ENCODE measurements at regions not wholly inside any gene's neighbourhood (a gene's known extent, or its start where the extent isn't known, plus 50 kb on each side); places are given as distances from the start of the nearest gene placed in this dataset.

DNA sequence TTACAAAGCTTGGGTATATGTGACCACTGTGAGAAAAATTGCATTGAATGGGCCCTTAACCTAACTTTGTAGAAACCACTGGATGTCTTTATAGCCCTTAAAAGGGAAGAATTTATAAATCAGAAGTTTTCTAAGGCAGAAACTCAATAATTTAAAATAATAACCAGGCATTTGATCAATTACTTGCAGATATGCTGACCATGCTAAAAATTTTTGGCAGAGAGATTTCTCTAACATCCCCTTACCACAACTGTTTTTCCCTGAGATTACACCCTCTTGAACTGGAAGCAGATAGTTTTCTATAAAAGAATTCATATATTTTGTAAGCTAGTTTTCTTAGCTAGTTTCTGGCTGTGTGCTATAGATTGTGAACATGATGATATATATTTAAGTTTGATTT is 428.3 kb downstream of the KIF4B start:
- Histone ChIP-seq H3K4me3 (ENCODE audit: insufficient read depth, low read length, poor library complexity, severe bottlenecking) (no peak overlapping the region), H3K9me3 (ENCODE audit: insufficient read depth, low read length) (no peaks in the 10 kb centered on the region), H3K4me2 (ENCODE audit: low read depth, low read length, poor library complexity, severe bottlenecking) (no peak overlapping the region), H3F3A (ENCODE audit: insufficient read depth) (no peaks in the 10 kb centered on the region), H4K20me1 (ENCODE audit: low read depth, low read length) (no peaks in the 10 kb centered on the region), H3K36me3 (ENCODE audit: low read length) (no peaks in the 10 kb centered on the region), H3K9me2 (replicated peaks; ENCODE audit: insufficient read depth, low read length) (no peaks in the 10 kb centered on the region), H3K27me3 (ENCODE audit: low read length) (no peaks in the 10 kb centered on the region), H2AFZ (ENCODE audit: low read depth, low read length, severe bottlenecking) (no peak overlapping the region), H3K27ac (ENCODE audit: low read depth, low read length) (no peak overlapping the region), H3K79me2 (ENCODE audit: insufficient read depth, low read length) (no peaks in the 10 kb centered on the region), H3K9ac (ENCODE audit: low read length) (no peak overlapping the region)
- TF ChIP-seq, protein P1, sequence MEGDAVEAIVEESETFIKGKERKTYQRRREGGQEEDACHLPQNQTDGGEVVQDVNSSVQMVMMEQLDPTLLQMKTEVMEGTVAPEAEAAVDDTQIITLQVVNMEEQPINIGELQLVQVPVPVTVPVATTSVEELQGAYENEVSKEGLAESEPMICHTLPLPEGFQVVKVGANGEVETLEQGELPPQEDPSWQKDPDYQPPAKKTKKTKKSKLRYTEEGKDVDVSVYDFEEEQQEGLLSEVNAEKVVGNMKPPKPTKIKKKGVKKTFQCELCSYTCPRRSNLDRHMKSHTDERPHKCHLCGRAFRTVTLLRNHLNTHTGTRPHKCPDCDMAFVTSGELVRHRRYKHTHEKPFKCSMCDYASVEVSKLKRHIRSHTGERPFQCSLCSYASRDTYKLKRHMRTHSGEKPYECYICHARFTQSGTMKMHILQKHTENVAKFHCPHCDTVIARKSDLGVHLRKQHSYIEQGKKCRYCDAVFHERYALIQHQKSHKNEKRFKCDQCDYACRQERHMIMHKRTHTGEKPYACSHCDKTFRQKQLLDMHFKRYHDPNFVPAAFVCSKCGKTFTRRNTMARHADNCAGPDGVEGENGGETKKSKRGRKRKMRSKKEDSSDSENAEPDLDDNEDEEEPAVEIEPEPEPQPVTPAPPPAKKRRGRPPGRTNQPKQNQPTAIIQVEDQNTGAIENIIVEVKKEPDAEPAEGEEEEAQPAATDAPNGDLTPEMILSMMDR (IDR thresholded peaks at IDR 0.05; ENCODE audit: insufficient read depth, low read length, poor library complexity, severe bottlenecking) = no peak
- no peak for TF ChIP-seq EZH2phosphoT487 (conservative IDR thresholded peaks at IDR 0.05; ENCODE audit: low read length)

DNA sequence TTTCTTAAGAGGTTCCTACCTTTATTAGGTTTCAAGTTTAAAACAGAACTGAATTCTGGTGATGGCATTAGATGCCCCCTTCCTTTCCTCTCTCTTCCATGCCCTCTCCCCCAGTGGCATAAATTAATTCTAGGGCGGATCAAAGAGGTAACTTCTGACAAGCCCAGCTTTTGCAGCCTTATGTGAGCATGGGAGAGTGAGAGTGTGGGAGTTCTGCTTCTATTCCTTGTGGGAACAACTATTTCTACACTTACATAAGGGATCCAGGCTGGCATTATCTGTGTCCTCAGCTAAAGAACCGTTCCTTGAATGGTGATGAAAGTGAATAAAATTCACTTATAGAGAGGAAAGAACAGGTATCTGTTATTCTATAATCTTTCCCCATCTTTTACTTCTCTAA is 437.6 kb downstream of the KIF4B start:
- H3K9ac ChIP-seq (ENCODE audit: low read length) = no peak overlapping the region
- no peaks in the 10 kb centered on the region for H4K20me1 ChIP-seq (ENCODE audit: low read depth, low read length)
- H3F3A ChIP-seq (ENCODE audit: insufficient read depth) = no peaks in the 10 kb centered on the region
- H3K9me3 ChIP-seq (ENCODE audit: insufficient read depth, low read length) = no peaks in the 10 kb centered on the region
- no peaks in the 10 kb centered on the region for H3K27me3 ChIP-seq (ENCODE audit: low read length)
- no peak for TF ChIP-seq EZH2phosphoT487 (conservative IDR thresholded peaks at IDR 0.05; ENCODE audit: low read length)
- TF ChIP-seq, protein P1 (IDR thresholded peaks at IDR 0.05; ENCODE audit: insufficient read depth, low read length, poor library complexity, severe bottlenecking) = no peak
- no peaks in the 10 kb centered on the region for H3K79me2 ChIP-seq (ENCODE audit: insufficient read depth, low read length)
- no peak overlapping the region for H3K4me2 ChIP-seq (ENCODE audit: low read depth, low read length, poor library complexity, severe bottlenecking)
- H2AFZ ChIP-seq (ENCODE audit: low read depth, low read length, severe bottlenecking) = no peak overlapping the region
- H3K4me3 ChIP-seq (ENCODE audit: insufficient read depth, low read length, poor library complexity, severe bottlenecking) = no peak overlapping the region
- H3K36me3 ChIP-seq (ENCODE audit: low read length) = no peaks in the 10 kb centered on the region
- H3K9me2 ChIP-seq (replicated peaks; ENCODE audit: insufficient read depth, low read length) = 0 out of 2 replicates have a peak, but pooled peaks cover 2% of the 10 kb centered on the region
- H3K27ac ChIP-seq (ENCODE audit: low read depth, low read length) = no peak overlapping the region

DNA sequence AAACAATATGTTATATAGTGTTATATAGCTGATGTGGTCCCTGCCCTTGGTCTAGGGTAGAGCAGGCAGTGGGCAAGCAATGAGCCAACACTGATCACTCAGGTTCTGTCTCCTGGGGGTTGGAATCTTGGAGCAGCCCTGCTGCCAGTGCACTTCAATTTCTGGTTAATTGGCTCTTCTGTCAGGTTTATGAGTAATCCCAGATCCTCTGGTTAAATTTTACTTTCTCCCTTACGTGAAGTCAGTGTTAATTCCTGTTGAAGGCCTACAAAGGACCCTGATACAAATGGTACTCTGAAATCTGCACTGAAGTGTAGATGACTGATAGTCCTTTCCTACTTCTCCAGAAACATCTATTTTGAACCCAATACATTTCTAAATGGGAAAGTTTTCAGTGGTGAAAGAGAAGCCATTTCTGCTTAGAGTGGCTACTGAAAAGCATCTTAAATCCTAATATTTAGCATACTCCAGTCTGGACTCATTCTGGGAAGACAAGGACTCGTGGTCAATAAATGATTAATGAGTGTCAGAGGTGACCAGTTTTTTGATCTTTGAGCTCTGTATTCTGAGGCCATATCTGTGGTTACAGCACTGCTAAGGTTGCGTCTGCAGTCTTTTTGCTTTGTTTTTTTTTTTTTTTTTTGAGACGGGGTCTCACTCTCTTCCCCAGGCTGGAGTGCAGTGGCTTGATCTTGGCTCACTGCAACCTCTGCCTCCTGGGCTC is 442.4 kb downstream of the KIF4B start:
- no peak overlapping the region for H3K4me3 ChIP-seq (ENCODE audit: insufficient read depth, low read length, poor library complexity, severe bottlenecking)
- no peaks in the 10 kb centered on the region for H3F3A ChIP-seq (ENCODE audit: insufficient read depth)
- no peaks in the 10 kb centered on the region for H3K9me3 ChIP-seq (ENCODE audit: insufficient read depth, low read length)
- TF ChIP-seq EZH2phosphoT487 (conservative IDR thresholded peaks at IDR 0.05; ENCODE audit: low read length) = no peak
- TF ChIP-seq, protein P1 (IDR thresholded peaks at IDR 0.05; ENCODE audit: insufficient read depth, low read length, poor library complexity, severe bottlenecking) = no peak
- H3K9ac ChIP-seq (ENCODE audit: low read length) = no peak overlapping the region
- H3K79me2 ChIP-seq (ENCODE audit: insufficient read depth, low read length) = no peaks in the 10 kb centered on the region
- H3K27me3 ChIP-seq (ENCODE audit: low read length) = no peaks in the 10 kb centered on the region
- no peak overlapping the region for H3K27ac ChIP-seq (ENCODE audit: low read depth, low read length)
- H3K4me2 ChIP-seq (ENCODE audit: low read depth, low read length, poor library complexity, severe bottlenecking) = no peak overlapping the region
- H2AFZ ChIP-seq (ENCODE audit: low read depth, low read length, severe bottlenecking) = no peak overlapping the region
- no peaks in the 10 kb centered on the region for H4K20me1 ChIP-seq (ENCODE audit: low read depth, low read length)
- H3K9me2 ChIP-seq (replicated peaks; ENCODE audit: insufficient read depth, low read length) = no peaks in the 10 kb centered on the region
- no peaks in the 10 kb centered on the region for H3K36me3 ChIP-seq (ENCODE audit: low read length)
